ENCODE measurements at regions not wholly inside any gene's neighbourhood (a gene's known extent, or its start where the extent isn't known, plus 50 kb on each side); places are given as distances from the start of the nearest gene placed in this dataset.

DNA sequence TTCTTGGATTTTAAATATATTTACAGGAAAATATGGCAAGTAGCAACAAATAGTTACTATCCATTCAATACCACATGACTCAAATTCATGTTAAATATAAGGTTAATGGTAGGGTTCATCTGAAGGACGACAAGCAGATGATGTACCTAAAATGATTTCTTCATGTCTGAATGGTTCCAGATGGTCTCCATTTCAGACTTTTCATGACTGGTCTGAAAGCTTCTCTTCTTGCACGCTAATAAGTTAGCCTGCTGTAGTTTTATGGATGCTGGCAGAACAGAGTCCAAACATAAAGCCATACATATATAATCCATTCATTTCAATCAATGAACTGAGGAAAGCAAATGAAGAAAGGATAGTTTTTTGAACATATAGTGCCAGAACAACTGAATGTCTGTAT is 257.0 kb upstream of the MGAT4C start:
- no peak overlapping the region for H3K4me3 ChIP-seq (ENCODE audit: low read depth, low read length)
- no peak for DNase-seq (ENCODE audit: low read depth)
- TF ChIP-seq, protein P1, sequence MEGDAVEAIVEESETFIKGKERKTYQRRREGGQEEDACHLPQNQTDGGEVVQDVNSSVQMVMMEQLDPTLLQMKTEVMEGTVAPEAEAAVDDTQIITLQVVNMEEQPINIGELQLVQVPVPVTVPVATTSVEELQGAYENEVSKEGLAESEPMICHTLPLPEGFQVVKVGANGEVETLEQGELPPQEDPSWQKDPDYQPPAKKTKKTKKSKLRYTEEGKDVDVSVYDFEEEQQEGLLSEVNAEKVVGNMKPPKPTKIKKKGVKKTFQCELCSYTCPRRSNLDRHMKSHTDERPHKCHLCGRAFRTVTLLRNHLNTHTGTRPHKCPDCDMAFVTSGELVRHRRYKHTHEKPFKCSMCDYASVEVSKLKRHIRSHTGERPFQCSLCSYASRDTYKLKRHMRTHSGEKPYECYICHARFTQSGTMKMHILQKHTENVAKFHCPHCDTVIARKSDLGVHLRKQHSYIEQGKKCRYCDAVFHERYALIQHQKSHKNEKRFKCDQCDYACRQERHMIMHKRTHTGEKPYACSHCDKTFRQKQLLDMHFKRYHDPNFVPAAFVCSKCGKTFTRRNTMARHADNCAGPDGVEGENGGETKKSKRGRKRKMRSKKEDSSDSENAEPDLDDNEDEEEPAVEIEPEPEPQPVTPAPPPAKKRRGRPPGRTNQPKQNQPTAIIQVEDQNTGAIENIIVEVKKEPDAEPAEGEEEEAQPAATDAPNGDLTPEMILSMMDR (IDR thresholded peaks at IDR 0.05; ENCODE audit: insufficient read depth, low read depth, low read length, missing control alignments) = no peak

DNA sequence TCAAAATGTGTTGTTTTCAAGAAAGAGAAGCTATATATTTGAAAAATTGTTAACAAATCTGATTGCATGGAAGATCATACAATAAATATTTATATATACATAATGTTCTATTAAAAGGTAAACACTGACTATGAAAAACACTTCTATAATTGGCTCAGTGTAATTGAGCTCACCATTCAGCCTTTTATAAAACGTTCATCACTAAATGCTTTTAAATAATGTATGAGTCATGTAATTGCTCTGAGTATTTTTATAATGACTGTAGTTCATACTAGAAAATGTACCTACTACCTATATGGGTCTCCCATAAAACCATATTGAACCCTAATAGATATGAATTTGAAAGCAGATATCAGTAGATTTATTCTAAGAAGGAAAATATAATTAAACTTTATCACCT is 240.4 kb upstream of the MGAT4C start:
- DNase-seq (ENCODE audit: low read depth) = no peak
- TF ChIP-seq, protein P1 (IDR thresholded peaks at IDR 0.05; ENCODE audit: insufficient read depth, low read depth, low read length, missing control alignments) = no peak
- no peak overlapping the region for H3K4me3 ChIP-seq (ENCODE audit: low read depth, low read length)

DNA sequence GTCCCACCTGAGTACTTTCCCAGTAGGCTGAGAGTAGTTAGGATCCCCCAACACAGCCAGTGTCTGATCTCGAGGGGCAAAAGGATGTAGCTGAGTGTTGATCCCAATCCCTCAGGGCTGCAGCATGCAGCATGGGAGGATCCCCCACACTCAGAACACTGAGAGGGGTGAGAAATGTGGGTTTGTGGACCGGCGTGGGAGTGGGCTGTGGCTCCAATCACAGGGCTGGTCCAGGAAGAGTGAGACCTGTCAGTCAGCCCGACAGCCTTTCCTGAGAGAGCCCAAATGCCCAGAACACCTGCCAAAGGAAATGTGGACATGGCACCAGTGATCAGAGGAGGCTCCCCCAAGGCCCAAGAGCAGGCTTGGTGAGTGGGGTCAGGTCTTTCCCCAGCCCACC is 228.3 kb upstream of the MGAT4C start:
- TF ChIP-seq, protein P1 (IDR thresholded peaks at IDR 0.05; ENCODE audit: insufficient read depth, low read depth, low read length, missing control alignments) = no peak
- no peak for DNase-seq (ENCODE audit: low read depth)
- no peak overlapping the region for H3K4me3 ChIP-seq (ENCODE audit: low read depth, low read length)

DNA sequence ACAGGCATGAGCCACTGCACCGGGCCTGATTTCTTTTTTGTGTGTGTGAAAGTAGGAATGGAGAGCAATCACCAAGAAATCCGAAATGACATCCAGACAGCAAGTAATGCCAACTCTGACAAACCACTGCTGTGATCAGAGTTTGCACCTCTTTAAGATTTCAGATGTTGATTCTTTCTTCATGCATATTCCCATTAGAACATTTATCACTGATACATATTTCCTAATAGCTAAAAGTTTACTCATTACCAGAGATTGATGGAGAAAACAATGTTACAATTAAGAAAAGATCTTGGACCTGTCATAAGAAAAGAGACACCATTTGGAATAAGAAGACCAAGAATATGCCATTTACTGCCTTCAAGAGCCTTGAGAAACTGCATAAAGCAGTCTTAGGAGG is 217.0 kb upstream of the MGAT4C start:
- TF ChIP-seq, protein P1 (IDR thresholded peaks at IDR 0.05; ENCODE audit: insufficient read depth, low read depth, low read length, missing control alignments) = no peak
- no peak for DNase-seq (ENCODE audit: low read depth)

DNA sequence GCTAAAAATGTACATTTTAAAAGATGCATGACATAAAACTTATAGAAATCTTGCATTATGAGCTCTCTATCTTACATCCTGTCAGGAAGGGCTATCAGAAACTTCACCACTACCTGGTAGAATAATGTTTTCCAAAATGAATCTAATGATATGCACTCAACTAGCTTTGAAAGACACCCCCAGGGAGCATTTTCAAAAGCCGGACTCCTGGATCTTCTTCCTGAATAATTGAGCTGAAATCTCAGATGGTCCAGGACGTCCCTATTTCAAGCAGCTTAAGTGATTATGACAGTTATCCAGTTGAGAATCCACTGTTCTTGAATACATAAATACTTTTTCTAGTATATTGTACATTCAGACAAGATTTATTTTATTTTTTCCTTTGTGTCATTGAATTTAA is 200.6 kb upstream of the MGAT4C start:
- TF ChIP-seq, protein P1 (IDR thresholded peaks at IDR 0.05; ENCODE audit: insufficient read depth, low read depth, low read length, missing control alignments) = no peak
- H3K4me3 ChIP-seq (ENCODE audit: low read depth, low read length) = no peak overlapping the region
- DNase-seq (ENCODE audit: low read depth) = no peak

More for the DNA sequence above, 217.0 kb upstream of the MGAT4C start:
- no peak overlapping the region for H3K4me3 ChIP-seq (ENCODE audit: low read depth, low read length)

DNA sequence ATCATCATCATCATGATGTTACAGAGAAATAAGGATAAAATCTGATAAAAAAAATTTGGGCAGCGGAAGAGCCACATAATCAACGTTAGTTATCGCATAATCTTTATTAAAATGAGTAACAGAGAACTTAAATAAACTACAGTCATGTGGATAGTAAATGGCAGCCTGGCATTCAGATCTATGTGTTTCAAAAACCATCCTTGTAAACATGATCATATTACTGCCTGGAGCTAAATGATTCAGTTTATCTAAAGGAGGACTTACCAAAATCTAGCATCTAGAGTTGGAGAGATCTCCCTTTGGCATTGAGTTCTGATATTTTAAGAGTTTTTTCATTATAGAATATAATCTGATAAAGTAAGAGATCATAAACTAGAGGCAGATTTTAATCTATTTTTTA is 200.1 kb upstream of the MGAT4C start:
- no peak overlapping the region for H3K4me3 ChIP-seq (ENCODE audit: low read depth, low read length)
- TF ChIP-seq, protein P1 (IDR thresholded peaks at IDR 0.05; ENCODE audit: insufficient read depth, low read depth, low read length, missing control alignments) = no peak
- no peak for DNase-seq (ENCODE audit: low read depth)

DNA sequence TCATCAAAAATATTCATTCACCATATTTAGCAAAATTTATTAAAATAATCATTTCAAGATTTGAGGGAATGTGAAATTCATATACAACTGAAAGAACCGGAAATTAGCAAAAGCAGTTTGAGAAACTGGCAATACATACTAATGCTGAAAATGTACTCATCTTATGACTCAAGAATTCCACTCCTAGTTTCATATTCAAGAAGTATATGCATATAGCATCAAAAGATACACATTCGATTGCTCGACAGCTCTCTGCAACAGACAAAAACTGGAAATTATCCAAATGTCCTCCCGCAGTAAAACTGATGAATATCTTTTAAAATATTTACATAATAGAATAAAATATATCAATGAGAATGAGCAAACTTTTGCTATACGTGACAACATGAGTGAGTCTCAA is 189.2 kb upstream of the MGAT4C start:
- no peak for DNase-seq (ENCODE audit: low read depth)
- TF ChIP-seq, protein P1 (IDR thresholded peaks at IDR 0.05; ENCODE audit: insufficient read depth, low read depth, low read length, missing control alignments) = no peak
- no peak overlapping the region for H3K4me3 ChIP-seq (ENCODE audit: low read depth, low read length)

Measured in GM12865 (cell line).